Endometrium (tissue), 2 donors: ENCODE measurements at regions not wholly inside any gene's neighbourhood (a gene's known extent, or its start where the extent isn't known, plus 50 kb on each side); places are given as distances from the start of the nearest gene placed in this dataset.
"Not testable (repeated sequence)": the region's sequence is repeated elsewhere in the genome, so short reads cannot be mapped to it uniquely, and the experiment has no call there.

ENCODE experiments used
- FAIRE-seq: peaks from 2 replicates; lab custom pipeline; 2012; peaks lifted over from hg19 to GRCh38; lab: Jason Lieb, UNC
- donor health status: control.
- donor health status: control.

DNA sequence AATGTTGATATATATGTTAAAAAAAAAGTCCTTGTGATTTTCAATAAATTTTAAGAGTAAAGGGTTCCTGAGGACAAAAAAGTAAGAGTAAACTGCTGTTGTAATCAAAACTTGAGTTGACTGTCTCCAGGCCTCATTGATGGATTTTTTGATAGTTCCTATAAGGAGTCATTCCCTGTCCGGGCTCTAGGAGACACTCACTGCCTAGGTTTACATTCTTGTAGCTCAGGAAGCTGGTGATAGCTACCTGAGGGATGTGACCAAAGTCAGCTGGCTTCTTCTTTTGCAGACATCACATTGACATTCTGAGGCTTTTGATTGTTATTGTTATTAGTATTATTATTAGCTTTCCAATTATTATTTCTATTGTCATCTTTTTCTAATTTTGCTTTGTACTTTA, 116.5 kb upstream of the FBXL7 start:
- FAIRE-seq: peak; percentile 48

DNA sequence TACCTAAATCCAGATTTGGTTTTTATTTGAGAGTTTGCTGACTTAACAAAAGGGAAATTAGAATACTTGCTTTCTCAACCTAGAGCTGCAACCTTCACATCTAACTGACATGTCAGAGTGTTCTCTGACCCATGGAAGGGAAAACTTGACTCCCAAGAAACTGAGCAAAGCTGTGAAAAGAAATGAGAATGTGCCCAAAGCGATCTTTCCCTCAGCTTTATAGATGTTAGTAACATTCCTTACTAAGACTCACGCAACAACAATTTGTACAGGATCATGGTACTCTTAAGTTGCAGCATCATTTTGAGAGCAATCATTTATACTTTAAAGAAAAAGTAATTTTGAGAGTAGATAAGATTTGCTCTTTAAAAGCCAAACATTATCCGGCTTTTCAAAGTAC, 117.0 kb upstream of the FBXL7 start:
- no peak for FAIRE-seq

DNA sequence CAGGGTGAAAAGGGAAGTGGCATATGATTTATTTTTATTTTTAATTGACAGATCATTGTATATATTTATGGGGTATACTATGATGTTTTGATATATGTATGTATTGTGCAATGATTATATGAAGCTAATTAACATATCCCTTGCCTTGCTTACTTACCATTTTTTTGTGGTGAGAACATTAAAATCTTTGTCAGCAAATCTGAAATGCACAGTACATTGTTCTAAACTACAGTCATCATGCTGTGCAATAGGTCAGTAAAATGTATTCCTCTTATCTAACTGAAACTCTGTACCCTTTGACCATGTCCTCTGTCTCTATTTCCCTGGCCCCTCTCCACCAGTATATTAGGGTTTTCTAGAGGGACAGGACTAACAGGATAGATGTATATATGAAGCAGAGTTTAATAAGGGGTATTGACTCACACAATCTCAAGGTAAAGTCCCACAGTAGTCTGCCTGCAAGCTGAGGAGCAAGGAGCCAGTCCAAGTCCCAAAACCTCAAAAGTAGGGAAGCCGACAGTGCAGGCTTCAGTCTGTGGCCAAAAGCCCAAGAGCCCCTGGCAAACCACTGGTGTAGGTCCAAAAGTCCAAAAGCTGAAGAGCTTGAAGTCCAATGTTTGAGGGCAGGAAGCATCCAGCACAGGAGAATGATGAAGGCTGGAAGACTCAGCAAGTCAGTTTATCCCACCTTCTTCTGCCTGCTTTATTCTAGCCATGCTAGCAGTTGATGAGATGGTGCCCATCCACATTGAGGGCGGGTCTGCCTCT, 122.2 kb upstream of the FBXL7 start:
- FAIRE-seq: no peak

DNA sequence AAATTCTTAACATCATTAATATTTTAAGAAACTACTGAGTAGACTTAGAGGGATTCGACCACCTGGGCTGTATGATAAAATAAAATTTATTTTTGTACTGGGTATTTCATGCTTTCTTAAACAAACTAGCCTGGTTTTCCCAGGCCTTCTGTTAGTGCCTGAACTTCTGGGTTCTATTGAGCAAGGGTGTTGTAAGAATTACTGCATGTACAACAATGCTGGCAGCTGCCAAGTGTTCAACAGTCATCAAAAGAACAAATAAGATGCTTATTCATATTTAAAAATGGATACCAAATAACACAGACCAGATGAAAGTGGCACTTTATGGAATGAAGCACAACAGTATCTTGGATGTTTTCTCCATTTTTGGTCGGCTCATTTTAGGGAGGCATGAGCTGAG, 123.2 kb upstream of the FBXL7 start:
- no peak for FAIRE-seq

DNA sequence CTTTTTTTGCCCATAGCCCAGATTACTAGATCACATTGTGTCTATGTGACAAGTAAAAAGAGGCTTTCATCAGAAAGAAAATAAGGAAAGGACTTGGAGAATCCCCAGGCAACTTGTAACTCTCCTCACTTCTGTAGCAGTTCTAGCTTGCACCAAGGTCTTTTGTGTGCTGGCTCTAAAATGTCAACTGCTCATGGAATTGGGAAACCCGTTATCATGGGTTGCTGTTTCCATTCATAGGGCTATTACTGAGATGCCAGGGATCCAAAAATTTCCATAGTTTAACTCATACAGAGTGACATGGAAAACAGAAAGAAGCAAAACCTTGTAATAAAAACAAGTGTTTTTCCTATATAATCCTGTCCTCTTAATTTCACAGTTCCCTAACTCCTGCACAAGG, 123.9 kb upstream of the FBXL7 start:
- no peak for FAIRE-seq

DNA sequence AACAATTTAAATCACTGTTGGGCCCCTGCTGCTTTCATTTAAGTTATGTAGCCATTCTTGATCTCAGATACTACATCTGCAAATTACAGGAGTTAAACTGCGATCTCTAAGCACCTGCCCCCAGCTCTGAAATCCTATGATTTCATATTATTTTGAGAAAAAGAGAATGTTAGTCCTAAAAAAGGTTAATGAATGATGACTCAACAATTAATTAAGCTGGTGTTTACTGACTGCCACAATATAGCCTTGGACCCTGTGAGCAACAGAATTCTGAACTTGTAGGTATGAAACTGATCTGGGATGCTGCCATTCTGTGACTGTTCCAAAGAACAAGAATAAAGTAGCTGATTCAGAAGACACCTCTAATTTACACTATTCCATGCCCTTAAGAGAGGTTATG, 124.4 kb upstream of the FBXL7 start:
- FAIRE-seq: no peak

DNA sequence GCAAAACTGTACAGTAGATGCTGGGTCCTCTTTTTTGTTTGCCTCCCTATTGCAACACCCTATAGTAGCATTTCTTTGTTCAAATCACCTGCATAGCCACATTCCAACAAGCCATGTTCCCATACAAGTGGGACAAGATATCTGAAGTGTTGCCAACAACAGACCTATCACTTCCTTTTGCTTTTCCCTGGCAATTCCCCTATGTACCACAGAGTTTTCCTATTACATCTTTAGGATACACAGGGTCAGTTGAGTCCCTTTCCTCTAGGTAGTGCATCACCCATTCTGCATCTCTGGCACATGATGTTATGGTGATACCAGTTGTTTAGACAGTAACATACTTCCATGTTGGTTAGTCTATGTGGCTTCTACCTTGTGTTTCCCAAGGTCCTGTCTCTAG, 125.1 kb upstream of the FBXL7 start:
- no peak for FAIRE-seq

DNA sequence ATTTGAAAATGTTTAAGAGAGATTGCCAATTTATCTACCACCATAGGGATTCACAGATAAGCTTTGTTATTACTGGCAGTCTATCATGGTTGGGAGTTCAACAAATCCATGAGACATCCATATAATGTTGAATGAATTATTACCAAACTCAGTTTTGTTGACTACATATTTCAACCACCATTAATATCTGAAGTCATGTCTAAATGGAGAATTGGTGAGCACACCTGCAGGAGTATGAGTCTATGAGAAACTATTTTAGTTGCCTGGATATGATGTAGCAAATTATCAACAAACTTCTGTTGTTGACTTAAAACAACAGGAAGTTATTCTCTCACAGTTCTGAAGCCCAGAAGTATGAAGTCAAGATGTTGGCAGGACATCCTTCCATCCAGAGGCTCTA, 126.8 kb upstream of the FBXL7 start:
- no peak for FAIRE-seq

DNA sequence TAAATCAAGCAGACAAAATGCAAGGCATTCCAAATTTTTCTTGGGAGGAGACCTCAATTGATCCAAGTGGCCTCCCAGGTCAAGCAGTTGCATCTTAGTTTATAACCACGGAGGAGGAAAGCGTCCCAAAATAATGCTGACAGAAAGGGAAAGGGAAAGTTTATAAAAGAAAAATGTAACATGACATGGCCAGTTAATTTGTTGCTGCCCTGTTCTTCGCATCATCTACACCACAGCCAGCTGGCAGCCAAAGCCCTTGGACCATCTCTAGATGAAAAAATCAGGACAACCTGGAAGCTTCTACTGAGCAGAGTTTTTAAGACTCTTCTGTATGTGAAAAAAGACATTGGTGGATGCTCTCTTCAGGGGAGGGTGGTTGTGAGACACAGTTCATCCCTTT, 128.8 kb upstream of the FBXL7 start:
- FAIRE-seq: no peak

DNA sequence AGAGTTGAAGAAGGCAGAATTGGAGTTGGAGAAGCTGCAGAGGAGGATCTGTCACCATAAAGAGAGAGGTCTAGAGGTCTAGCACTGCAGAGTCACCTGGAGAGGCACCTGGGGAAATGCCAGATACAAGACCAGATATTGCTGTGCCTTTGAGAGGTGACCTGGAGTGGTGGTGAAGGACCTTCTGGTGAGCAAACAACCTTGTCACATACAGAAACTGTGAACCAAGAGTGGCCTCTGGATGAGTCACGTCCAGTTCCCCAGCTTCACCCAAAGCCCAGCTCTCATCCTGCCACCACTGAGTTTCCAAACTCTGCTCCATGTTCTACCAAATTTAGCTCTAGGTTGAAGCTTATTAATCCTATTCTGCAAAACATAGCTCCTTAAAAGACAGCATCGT, 131.1 kb upstream of the FBXL7 start:
- no peak for FAIRE-seq

DNA sequence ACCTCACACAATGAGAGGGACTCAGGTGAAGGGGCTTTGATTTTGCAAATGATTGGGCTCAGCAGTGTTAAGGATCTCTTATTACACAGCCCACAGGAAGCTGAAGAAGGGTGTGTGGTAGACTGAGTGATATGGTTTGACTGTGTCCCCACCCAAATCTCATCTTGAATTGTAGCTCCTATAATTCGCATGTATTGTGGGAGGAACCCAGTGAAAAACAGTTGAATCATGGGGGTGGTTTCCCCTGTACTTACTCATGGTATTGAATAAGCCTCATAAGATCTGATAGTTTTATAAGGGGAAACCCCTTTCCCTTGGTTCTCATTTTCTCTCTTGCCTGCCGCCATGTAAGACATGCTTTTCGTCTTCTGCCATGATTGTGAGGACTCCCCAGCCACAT, 132.5 kb upstream of the FBXL7 start:
- FAIRE-seq: no peak

DNA sequence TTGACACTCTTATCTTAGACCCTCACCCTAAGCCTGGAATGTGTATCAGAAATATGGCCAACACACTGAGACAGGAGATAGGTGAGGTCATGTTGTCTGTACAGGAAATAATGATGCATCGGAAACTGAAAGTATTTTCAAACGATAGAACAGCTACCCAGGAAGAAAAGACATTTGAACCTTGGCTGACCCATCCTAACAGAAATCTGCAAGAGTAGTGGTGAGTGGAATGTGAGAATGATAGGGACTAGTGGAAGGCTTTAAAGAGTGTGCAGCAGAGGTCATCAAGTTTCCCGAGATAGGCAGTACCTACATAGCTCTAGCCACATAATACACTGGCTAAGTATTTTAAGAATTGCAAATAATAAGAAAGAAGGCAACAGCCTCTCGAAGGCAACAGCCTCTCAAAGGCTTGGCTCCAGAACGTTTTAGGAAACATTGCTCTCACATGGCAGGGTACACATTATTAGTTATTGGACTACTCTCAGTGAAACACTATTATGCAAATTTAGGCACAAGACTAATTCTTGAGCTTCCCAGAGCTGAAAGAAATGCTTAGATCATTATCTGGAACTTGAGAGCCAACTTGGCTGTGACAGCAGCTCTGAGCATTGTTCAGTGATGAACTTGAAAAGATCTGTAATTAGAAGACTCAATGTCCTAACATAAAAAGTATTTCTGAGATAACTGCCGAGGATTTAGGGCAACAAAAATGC, 133.1 kb upstream of the FBXL7 start:
- FAIRE-seq: no peak

DNA sequence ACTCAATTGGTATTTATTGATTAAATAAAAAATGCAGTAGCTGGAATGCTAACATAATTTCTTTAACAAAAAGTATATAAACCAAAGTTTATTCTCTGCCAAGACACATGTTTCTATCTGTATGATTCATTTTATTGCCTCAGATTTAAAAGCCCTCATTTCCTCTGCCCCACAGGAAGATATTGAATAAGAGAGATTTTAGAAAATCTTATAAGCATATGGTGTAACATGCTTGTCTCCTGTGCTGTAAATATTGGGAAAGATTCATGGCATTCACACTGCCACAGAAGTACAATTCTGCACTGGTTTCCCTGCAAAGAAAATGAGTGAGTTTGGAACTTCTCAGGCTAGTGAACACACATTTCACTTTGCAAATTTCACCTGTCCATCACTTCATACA, 134.9 kb upstream of the FBXL7 start:
- no peak for FAIRE-seq

DNA sequence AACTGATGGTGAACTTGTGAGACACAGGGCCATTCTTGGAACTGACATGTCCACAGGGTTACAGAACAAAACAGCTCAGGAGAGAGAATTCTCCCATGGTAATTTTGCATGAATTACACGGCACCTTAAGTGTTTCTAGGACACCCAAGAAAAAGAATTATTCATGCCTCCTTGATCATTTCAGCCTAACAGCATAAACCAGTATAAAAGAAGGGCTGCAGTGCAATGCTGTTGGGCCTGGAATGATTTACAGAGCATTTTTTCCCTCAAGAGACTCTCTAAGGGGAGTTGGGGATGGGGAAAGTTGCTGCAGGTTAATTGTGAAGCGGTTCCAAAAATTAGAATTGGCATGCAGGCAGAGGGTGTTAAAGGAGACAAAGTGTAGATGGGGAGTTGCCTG, 136.4 kb upstream of the FBXL7 start:
- FAIRE-seq: no peak

DNA sequence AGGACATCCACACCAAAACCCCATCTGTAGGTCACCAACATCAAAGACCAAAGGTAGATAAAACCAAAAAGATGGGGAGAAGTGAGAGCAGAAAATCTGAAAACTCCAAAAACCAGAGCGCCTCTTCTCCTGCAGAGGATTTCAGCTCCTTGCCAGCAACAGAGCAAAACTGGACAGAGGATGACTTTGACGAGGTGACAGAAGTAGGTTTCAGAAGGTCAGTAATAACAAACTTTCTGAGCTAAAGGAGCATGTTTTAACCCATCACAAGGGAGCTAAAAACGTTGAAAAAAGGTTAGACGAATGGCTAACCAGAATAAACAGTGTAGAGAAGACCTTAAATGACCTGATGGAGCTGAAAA, 142.9 kb upstream of the FBXL7 start:
- FAIRE-seq: not testable (repeated sequence)

DNA sequence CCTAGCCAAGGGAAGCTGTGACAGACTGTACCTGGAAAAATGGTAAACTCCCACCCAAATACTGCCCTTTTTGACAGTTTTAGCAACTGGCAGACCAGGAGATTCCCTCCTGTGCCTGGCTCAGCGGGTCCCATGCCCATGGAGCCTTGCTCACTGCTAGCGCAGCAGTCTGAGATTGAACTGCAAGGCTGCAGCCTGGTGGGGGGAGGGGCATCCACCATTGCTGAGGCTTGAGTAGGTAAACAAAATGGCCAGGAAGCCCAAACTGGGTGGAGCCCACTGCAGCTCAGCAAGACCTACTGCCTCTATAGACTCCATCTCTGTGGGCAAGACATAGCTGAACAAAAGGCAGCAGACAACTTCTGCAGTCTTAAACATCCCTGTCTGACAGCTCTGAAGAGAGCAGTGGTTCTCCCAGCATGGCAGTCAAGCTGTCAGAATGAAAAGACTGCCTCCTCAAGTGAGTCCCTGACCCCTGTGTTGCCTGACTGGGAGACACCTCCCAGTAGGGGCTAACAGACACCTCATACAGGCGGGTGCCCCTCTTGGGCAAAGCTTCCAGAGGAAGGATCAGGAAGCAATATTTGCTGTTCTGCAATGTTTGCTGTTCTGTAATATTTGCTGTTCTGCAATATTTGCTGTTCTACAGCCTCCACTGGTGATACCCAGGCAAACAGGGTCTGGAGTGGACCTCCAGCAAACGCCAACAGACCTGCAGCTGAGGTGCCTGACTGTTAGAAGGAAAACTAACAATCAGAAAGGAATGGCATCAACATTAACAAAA, 143.5 kb upstream of the FBXL7 start:
- FAIRE-seq: not testable (repeated sequence)

DNA sequence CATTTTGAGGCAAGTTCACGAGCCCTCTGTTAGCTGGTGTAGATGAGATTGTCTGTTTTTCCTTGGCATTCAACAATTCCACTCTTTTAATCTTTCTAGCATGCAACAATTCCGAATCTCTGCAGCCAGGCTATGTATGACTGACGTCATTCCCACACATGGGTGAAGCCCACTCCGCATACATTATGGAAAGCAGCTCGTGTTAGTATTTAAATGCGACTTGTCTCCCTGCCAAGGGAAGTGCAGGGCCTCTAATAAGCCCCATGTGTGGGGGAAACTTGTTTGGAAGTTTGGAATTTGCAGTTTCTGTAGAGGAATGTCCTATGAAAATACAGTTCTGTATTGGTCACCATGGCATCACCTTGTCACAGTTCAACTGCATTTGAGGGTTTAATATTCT, 146.0 kb upstream of the FBXL7 start:
- FAIRE-seq: no peak

DNA sequence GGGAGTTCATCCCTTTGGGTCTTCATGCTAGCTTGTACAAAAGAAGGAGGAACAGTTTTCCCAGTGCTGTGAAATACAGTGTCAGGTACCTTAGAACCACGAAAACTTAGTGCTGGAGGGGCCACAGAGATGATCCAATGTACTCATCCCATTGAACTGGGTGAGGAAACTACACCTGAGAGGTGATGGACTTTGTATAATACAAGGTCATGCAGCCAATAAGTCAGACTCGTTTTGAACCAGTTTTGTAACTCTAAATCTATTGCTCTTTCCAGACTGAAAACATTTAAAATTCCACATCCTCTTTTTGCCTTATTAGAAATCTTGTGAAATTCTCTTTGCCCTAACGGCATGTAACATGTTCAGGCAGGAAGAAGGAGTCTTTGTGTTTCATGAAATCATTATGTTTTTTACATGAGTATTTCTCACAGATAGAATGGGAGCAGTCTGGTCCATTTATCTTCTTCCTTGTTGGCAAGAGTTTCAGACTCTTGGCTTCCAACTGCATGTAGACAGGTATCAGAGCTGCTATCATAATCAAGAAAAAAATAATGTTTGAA, 146.8 kb upstream of the FBXL7 start:
- no peak for FAIRE-seq

DNA sequence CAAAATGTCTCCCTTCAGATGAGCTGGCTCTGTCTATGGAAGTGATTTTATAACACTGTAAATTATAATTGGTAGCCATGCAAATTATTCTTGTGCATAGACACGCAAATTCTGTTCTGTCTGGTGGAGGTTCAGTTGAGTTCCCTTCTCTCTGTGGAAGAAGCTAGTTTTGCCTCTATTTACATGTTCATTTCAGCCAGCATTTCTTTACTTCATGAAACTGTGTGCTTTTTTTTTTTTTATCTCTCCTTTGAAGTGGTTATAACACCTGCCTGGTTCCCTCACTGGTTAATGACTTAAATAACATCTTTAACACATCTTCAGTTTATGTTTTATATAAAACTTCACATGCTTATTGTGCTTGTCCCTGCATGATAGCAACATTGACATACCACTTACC, 149.4 kb upstream of the FBXL7 start:
- FAIRE-seq: no peak

DNA sequence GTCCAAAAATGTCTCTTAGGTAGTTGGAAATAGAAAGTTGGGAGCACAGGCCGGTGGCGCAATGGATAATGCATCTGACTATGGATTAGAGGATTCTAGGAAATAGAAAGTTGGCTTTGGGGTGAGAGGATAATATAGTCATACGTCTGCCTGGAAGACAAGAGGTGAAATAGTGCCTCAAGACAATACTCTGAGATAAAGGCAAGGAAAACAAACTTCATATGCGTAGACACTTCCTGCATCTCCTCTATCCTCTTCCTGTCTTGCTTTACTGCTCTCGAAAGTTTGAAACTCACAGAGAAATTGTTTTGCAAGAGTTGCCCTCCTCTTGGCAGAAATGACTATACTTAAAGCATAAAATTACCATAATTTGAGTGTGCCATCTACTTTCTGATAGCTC, 153.2 kb upstream of the FBXL7 start:
- FAIRE-seq: no peak

DNA sequence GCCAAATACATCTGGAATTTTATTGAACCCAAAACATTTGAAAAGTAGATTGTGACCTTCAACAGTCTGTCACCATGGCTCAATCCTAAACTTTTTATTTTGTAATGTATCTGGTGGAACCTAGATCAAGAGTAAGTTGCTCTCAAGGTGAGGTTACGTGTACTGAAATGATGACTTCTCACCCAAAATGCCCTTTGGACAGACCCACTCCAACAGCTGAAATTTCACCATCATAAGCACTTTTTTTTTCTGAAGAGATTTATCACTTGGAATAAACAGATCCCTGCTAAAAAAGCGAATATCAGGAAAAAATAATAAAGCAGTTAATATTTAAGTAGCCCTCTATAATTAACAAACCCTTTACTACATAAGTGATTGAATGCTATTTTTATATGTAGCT, 155.0 kb upstream of the FBXL7 start:
- no peak for FAIRE-seq

DNA sequence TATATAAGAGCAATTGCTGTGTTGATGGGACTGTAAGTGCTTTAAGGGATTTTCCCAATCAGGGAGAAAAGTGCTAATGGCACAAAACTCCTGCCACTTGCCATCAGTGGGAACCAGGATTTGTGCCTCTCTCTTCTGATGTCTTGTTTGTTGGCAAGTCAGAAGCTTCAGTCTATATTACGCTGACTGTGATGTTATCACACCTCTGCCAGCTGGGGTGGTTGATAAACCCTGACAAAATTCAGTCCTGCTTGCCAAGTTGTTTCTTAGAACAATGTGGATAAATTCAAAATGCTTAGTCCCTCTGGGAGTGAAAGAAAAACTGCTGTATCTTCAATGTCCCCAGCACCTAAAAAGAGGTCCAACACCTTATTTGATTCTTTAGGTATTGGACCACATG, 161.4 kb upstream of the FBXL7 start:
- no peak for FAIRE-seq
